ENCODE measurements at regions not wholly inside any gene's neighbourhood (a gene's known extent, or its start where the extent isn't known, plus 50 kb on each side); places are given as distances from the start of the nearest gene placed in this dataset.

GRCh38 chr1:5274527-5274926 is 620.1 kb downstream of the AJAP1 start:
- TF ChIP-seq, protein P1, sequence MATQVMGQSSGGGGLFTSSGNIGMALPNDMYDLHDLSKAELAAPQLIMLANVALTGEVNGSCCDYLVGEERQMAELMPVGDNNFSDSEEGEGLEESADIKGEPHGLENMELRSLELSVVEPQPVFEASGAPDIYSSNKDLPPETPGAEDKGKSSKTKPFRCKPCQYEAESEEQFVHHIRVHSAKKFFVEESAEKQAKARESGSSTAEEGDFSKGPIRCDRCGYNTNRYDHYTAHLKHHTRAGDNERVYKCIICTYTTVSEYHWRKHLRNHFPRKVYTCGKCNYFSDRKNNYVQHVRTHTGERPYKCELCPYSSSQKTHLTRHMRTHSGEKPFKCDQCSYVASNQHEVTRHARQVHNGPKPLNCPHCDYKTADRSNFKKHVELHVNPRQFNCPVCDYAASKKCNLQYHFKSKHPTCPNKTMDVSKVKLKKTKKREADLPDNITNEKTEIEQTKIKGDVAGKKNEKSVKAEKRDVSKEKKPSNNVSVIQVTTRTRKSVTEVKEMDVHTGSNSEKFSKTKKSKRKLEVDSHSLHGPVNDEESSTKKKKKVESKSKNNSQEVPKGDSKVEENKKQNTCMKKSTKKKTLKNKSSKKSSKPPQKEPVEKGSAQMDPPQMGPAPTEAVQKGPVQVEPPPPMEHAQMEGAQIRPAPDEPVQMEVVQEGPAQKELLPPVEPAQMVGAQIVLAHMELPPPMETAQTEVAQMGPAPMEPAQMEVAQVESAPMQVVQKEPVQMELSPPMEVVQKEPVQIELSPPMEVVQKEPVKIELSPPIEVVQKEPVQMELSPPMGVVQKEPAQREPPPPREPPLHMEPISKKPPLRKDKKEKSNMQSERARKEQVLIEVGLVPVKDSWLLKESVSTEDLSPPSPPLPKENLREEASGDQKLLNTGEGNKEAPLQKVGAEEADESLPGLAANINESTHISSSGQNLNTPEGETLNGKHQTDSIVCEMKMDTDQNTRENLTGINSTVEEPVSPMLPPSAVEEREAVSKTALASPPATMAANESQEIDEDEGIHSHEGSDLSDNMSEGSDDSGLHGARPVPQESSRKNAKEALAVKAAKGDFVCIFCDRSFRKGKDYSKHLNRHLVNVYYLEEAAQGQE (IDR thresholded peaks at IDR 0.05; ENCODE audit: insufficient read depth in 1 of 2, low read depth in 2 of 2, low read length in 2 of 2), result no peak
- TF ChIP-seq TAF1 (IDR thresholded peaks at IDR 0.05; ENCODE audit: borderline replicate concordance, insufficient read depth, low read length), result no peak

DNA sequence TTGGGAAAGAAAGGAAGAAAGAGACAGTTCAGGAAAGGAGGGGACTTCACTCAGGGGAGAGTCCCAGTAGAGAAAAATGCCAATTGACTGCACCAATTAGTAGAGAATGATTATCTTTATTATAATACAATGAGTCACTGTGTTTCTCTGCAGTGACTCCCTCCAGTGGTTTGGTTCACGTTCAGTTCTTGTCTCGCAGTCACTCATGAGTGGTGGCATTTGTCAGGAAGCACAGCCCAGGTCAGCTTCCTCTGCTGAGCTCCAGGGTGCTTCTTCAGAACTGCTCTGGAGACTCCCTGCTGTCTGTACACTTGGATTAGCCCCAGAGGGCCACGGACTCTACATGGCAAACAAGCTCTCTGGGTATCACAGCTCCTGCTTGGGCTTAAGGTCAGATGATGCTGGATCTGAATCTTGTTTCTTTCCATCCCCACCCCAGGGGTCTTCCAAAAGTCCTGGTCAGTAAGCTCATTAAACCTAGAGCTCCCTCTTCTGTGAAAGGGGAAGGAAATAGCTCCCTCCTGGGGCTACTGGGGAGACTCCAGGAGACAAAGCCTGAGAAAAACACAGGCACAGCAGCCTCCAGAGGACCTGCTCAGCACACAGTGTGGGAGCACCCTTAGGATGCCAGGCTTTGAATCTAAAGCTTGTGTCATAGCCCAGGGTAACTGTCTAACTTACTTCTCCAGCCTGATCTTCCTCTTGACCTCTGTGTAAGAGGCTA is 619.0 kb downstream of the AJAP1 start:
- no peak for TF ChIP-seq SIN3A (IDR thresholded peaks at IDR 0.05; ENCODE audit: borderline replicate concordance, insufficient read depth, low read length)

GRCh38 chr1:5272325-5272724 is 617.9 kb downstream of the AJAP1 start:
- TF ChIP-seq FOXP2 (optimal IDR thresholded peaks at IDR 0.05; ENCODE audit: borderline replicate concordance, extremely low read depth, extremely low read length, insufficient read depth) (no peak), SIN3A (IDR thresholded peaks at IDR 0.05; ENCODE audit: borderline replicate concordance, insufficient read depth, low read length) (no peak), TAF1 (IDR thresholded peaks at IDR 0.05; ENCODE audit: borderline replicate concordance, insufficient read depth, low read length) (no peak), POLR2AphosphoS5 (IDR thresholded peaks at IDR 0.05; ENCODE audit: low read depth, low read length) (no peak)
- TF ChIP-seq, protein P1 (IDR thresholded peaks at IDR 0.05; ENCODE audit: insufficient read depth in 1 of 2, low read depth in 2 of 2, low read length in 2 of 2), result no peak

- TF ChIP-seq, protein P1 (IDR thresholded peaks at IDR 0.05; ENCODE audit: insufficient read depth in 1 of 2, low read depth in 2 of 2, low read length in 2 of 2), result no peak
- TF ChIP-seq POLR2AphosphoS5 (IDR thresholded peaks at IDR 0.05; ENCODE audit: low read depth, low read length) (no peak), FOXP2 (optimal IDR thresholded peaks at IDR 0.05; ENCODE audit: borderline replicate concordance, extremely low read depth, extremely low read length, insufficient read depth) (no peak), TAF1 (IDR thresholded peaks at IDR 0.05; ENCODE audit: borderline replicate concordance, insufficient read depth, low read length) (no peak), SIN3A (IDR thresholded peaks at IDR 0.05; ENCODE audit: borderline replicate concordance, insufficient read depth, low read length) (no peak)
These were observed 616.9 kb downstream of the AJAP1 start for GRCh38 chr1:5271264-5271663.

DNA sequence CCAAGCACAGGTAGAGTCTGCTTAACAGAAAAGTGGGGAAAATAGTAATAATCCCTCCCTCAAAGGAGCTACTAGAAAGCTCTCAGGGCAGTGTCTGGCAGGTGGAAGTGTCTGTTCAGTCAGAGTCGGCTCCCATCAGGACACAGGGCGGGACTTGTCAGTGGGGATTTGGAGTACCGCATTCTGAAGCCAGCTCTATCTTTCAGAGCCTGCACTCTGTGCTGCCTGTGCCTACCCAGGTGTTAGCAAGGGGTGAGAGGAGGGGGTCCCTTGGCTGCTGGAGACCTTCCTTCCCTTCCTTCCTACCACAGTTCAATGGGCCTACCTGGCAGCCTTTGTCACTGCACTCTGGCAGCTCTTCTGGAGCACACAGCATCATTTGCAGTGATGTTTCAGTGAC is 615.5 kb downstream of the AJAP1 start:
- TF ChIP-seq FOXP2 (optimal IDR thresholded peaks at IDR 0.05; ENCODE audit: borderline replicate concordance, extremely low read depth, extremely low read length, insufficient read depth) (no peak), SIN3A (IDR thresholded peaks at IDR 0.05; ENCODE audit: borderline replicate concordance, insufficient read depth, low read length) (no peak), POLR2AphosphoS5 (IDR thresholded peaks at IDR 0.05; ENCODE audit: low read depth, low read length) (no peak), TAF1 (IDR thresholded peaks at IDR 0.05; ENCODE audit: borderline replicate concordance, insufficient read depth, low read length) (no peak)
- TF ChIP-seq, protein P1 (IDR thresholded peaks at IDR 0.05; ENCODE audit: insufficient read depth in 1 of 2, low read depth in 2 of 2, low read length in 2 of 2), result no peak

Measured in PFSK-1 (cell line).